Bronchial epithelial cell (primary cell): ENCODE measurements at regions not wholly inside any gene's neighbourhood (a gene's known extent, or its start where the extent isn't known, plus 50 kb on each side); places are given as distances from the start of the nearest gene placed in this dataset.

Source experiments
- DNase-seq: peaks from one replicate; pipeline ENCODE4 v3.0.0-alpha.2; 2010; ENCODE audit warnings: low read depth
- FAIRE-seq: peaks from 2 replicates; lab custom pipeline; 2011; peaks lifted over from hg19 to GRCh38; lab: Jason Lieb, UNC
- H3K27me3 ChIP-seq: 2 replicates; pipeline ENCODE4 v1.5.1; 2011; ENCODE audit warnings: low read length; ENCODE audit not compliant: control insufficient read depth, insufficient read depth
- H3K36me3 ChIP-seq: 2 replicates; pipeline ENCODE4 v1.5.1; 2011; ENCODE audit warnings: low read length; ENCODE audit not compliant: control insufficient read depth, insufficient read depth
- H3K4me3 ChIP-seq: 2 replicates; pipeline ENCODE4 v1.5.1; 2011; ENCODE audit warnings: mild to moderate bottlenecking, low read depth, low read length, control low read depth
- CTCF ChIP-seq: IDR thresholded peaks from 2 replicates; pipeline ENCODE4 v1.5.1; 2011; ENCODE audit warnings: mild to moderate bottlenecking, moderate library complexity, low read length, control low read depth, inconsistent platforms; ENCODE audit not compliant: insufficient read depth, severe bottlenecking

DNA sequence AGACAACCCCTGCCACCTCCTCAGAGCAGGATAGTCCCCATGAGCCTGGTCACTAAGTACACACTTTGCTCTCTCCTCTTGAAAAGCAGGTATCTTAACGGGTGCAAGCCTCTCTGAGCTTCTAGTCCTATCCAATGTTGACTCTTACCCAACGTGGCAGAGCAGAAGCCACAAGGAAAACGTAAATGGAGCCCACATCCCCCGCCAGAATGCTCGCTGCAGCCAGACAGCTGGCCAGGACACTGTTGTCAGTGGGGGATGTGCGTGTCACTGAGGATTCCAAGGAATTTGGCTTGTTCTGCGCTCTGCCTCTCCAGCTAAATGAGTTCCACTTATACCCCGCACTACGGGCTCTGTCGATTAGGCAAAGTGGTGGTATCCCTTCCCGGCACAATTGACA, 67.8 kb upstream of the IGF1R start:
- FAIRE-seq (peak; percentile 47), DNase-seq (no peak)
- H3K4me3 ChIP-seq, result no peak overlapping the region
- H3K27me3 ChIP-seq, result peaks cover 8% of the 10 kb centered on the region
- no peaks in the 10 kb centered on the region for H3K36me3 ChIP-seq
- TF ChIP-seq CTCF, result no peak

- FAIRE-seq (no peak), DNase-seq (peak; percentile 24)
- H3K4me3 ChIP-seq, result no peak overlapping the region
- H3K36me3 ChIP-seq, result no peaks in the 10 kb centered on the region
- H3K27me3 ChIP-seq, result peaks cover 10% of the 10 kb centered on the region
- TF ChIP-seq CTCF, result no peak
Measured at GRCh38 chr15:98581715-98582114, 66.6 kb upstream of the IGF1R start.

- FAIRE-seq (no peak), DNase-seq (no peak)
- Histone ChIP-seq H3K4me3 (no peak overlapping the region), H3K27me3 (peaks cover 10% of the 10 kb centered on the region), H3K36me3 (no peaks in the 10 kb centered on the region)
- no peak for TF ChIP-seq CTCF
Measured at GRCh38 chr15:98582900-98583554, 65.3 kb upstream of the IGF1R start.

DNA sequence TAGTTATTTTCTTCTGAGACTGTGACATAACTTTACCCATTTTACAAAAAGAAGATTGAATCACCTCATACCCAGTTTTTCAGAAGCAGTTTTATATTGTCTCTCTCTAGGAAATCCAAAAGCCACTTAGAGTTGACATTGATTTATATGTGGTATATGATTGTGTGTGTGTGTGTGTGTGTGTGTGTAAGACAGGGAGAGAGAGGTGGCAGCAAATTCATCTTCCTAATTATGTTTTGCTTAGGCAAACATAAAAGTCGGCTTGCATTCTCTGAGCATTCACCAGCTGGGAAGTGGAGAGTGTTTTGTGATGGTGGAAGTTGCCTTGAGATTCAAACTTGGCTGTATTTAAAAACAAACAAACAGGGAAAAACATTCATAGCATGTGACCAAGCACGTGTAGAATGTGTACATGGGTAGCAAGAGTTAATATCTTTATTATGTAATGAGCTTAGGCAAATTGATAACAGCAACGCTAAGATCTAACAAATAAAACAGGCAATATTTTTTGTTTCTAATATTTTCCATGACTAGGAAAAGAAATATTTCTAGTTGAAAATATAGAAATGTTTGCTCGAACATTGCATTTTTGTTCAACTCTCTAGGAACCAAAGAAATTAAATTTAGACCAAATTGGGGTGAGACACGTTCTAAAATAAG, 64.4 kb upstream of the IGF1R start:
- TF ChIP-seq CTCF, result no peak
- Histone ChIP-seq H3K36me3 (no peaks in the 10 kb centered on the region), H3K27me3 (peaks cover 10% of the 10 kb centered on the region), H3K4me3 (no peak overlapping the region)
- FAIRE-seq (no peak), DNase-seq (no peak)

GRCh38 chr15:98586066-98586465, 62.3 kb upstream of the IGF1R start:
- TF ChIP-seq CTCF, result no peak
- H3K36me3 ChIP-seq, result no peaks in the 10 kb centered on the region
- no peak overlapping the region for H3K4me3 ChIP-seq
- peaks cover 10% of the 10 kb centered on the region for H3K27me3 ChIP-seq
- DNase-seq, result no peak
- no peak for FAIRE-seq
